ENCODE measurements at regions not wholly inside any gene's neighbourhood (a gene's known extent, or its start where the extent isn't known, plus 50 kb on each side); places are given as distances from the start of the nearest gene placed in this dataset.

DNA sequence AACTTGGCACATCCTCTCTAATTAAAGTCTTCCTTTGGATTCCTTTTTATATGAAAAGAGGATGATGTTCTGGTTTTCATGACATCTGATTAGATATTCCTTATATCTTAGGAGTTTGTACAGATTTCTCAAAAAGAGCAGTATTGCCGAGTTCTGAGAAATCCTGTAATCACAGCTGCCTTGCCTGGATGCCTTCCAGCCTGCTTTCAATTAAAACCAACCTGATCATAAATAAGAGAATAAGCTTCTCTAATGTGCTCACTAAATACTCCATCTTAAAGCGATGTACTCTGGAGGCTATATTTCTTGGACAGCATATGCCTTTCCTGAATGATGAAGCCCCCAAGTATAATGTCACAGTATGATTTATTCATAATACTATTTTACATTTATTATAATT lies 1203.8 kb upstream of the PIK3C3 start:
- no peak for DNase-seq (ENCODE audit: low read depth)
- Histone ChIP-seq H3K9ac (ENCODE audit: low read length) (no peak overlapping the region), H3K27me3 (replicated peaks; ENCODE audit: control insufficient read depth, insufficient read depth, low read length) (no peaks in the 10 kb centered on the region), H3K36me3 (ENCODE audit: control insufficient read depth, insufficient read depth, low read length, severe bottlenecking) (no peaks in the 10 kb centered on the region), H3K4me1 (ENCODE audit: control insufficient read depth, insufficient read depth, low read length) (no peaks in the 10 kb centered on the region), H3K9me3 (ENCODE audit: control insufficient read depth, low read length) (no peaks in the 10 kb centered on the region), H3K4me3 (ENCODE audit: low read length) (no peak overlapping the region)

DNA sequence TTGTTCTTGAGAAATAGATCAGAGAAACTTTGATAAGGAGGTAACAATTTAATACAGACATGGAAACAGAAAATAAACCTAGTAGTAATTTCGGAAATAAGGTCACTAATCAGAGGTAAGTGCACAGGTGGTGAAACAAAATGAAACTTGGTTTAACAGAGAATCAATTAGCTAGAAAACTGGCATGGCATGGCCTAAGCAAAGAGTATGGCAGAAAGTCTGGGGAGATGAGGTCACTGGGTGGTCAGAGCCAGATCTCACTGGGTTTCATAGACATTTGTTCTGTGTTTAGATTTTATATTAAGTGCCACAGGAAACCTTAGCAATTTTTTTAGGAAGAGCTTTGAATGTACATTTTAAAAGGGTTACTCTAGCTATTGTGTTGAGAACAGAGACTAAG lies 1216.0 kb upstream of the PIK3C3 start:
- Histone ChIP-seq H3K36me3 (ENCODE audit: control insufficient read depth, insufficient read depth, low read length, severe bottlenecking) (no peaks in the 10 kb centered on the region), H3K27me3 (replicated peaks; ENCODE audit: control insufficient read depth, insufficient read depth, low read length) (no peaks in the 10 kb centered on the region), H3K4me1 (ENCODE audit: control insufficient read depth, insufficient read depth, low read length) (no peaks in the 10 kb centered on the region), H3K4me3 (ENCODE audit: low read length) (no peak overlapping the region), H3K9me3 (ENCODE audit: control insufficient read depth, low read length) (no peaks in the 10 kb centered on the region), H3K9ac (ENCODE audit: low read length) (no peak overlapping the region)
- no peak for DNase-seq (ENCODE audit: low read depth)

DNA sequence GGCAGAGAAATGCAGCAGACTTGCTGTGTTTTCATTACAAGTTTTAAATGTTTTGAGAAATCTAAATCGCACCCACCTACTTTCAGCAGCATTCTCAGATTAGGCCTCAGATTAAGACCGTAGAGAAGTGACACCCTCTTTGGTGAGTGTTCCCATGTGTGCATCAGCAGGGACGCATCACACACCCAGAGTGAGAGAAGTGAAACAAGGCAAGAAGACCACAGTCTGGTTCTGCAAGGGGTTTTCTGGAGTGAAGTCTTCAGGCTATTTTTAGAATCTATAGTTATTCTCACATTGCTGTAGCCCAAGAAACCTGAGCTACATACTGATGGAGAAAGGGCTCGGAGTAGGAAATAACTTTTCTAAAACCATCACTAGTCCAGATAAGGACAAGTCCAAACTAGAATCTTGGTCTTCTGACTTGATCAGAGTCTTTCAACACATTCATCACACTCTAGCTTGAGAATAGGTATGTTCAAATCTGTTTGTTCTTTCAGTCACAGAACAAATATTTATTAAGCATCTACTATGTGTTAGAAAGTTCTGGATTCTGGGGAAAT lies 1216.6 kb upstream of the PIK3C3 start:
- Histone ChIP-seq H3K9me3 (ENCODE audit: control insufficient read depth, low read length) (no peaks in the 10 kb centered on the region), H3K27me3 (replicated peaks; ENCODE audit: control insufficient read depth, insufficient read depth, low read length) (no peaks in the 10 kb centered on the region), H3K36me3 (ENCODE audit: control insufficient read depth, insufficient read depth, low read length, severe bottlenecking) (no peaks in the 10 kb centered on the region), H3K9ac (ENCODE audit: low read length) (no peak overlapping the region), H3K4me3 (ENCODE audit: low read length) (no peak overlapping the region), H3K4me1 (ENCODE audit: control insufficient read depth, insufficient read depth, low read length) (no peaks in the 10 kb centered on the region)
- DNase-seq (ENCODE audit: low read depth): no peak

DNA sequence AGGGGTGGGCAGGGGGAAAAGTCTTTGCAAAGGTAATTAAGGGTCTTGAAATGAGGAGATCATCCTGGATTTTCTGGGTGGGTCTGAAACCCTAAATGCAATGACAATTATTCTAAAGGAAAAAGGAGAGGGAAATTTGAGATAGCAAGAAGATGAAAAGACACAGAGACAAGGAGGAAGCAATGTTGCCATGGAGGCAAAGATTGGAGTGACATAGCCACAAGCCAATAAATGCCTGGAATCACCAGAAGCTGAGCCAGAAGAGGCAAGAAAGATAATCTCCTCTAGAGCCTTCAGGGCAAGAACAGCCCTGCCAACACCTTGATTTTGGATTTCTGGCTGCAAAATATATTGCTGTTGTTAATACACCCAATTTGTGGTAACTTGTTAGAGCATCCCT lies 1246.3 kb upstream of the PIK3C3 start:
- no peak for DNase-seq (ENCODE audit: low read depth)
- Histone ChIP-seq H3K9ac (ENCODE audit: low read length) (no peak overlapping the region), H3K4me3 (ENCODE audit: low read length) (no peak overlapping the region)

DNA sequence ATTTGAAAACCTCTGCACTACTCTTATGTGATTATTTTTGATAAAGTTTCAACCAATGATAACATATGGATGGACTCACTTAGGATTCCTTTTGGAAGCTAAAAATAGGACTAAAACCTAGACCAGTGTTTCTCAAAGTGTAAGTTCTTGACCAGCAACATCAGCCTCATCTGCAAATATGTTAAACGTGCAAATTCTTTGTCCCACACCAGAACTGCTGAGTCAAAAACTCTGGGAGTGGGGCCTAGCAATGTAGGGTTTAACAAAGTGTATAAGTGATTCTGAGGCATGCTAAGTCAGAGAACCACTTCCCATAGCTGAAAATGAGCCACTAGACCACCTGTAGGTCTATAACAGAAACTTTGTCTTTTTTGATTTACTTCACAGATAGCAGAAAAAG lies 1247.2 kb upstream of the PIK3C3 start:
- H3K9me3 ChIP-seq (ENCODE audit: control insufficient read depth, low read length): no peaks in the 10 kb centered on the region
- H3K9ac ChIP-seq (ENCODE audit: low read length): no peak overlapping the region

More for the DNA sequence above, 1246.3 kb upstream of the PIK3C3 start:
- Histone ChIP-seq H3K9me3 (ENCODE audit: control insufficient read depth, low read length) (no peaks in the 10 kb centered on the region), H3K4me1 (ENCODE audit: control insufficient read depth, insufficient read depth, low read length) (no peaks in the 10 kb centered on the region), H3K27me3 (replicated peaks; ENCODE audit: control insufficient read depth, insufficient read depth, low read length) (no peaks in the 10 kb centered on the region), H3K36me3 (ENCODE audit: control insufficient read depth, insufficient read depth, low read length, severe bottlenecking) (no peaks in the 10 kb centered on the region)

DNA sequence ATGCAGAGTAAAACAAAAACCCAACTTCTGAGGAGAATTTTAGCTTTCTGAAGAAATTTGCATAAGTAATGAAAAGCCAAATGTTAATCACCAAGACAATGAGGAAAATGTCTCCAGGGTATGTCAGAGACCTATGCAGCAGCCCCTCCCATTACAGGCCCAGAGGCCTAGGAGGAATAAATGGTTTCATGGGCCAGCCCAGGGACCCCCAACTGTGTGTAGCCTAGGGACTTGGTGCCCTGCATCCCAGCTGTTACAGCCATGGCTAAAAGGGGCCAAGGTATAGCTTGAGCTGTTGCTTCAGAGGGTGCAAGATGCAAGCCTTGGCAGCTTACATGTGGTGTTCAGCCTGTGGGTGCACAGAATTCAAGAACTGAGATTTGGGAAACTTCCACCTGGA lies 1256.9 kb upstream of the PIK3C3 start:
- Histone ChIP-seq H3K4me3 (ENCODE audit: low read length) (no peak overlapping the region), H3K27me3 (replicated peaks; ENCODE audit: control insufficient read depth, insufficient read depth, low read length) (no peaks in the 10 kb centered on the region), H3K36me3 (ENCODE audit: control insufficient read depth, insufficient read depth, low read length, severe bottlenecking) (no peaks in the 10 kb centered on the region), H3K4me1 (ENCODE audit: control insufficient read depth, insufficient read depth, low read length) (no peaks in the 10 kb centered on the region), H3K9me3 (ENCODE audit: control insufficient read depth, low read length) (no peaks in the 10 kb centered on the region), H3K9ac (ENCODE audit: low read length) (no peak overlapping the region)
- no peak for DNase-seq (ENCODE audit: low read depth)

More for the DNA sequence above, 1247.2 kb upstream of the PIK3C3 start:
- Histone ChIP-seq H3K27me3 (replicated peaks; ENCODE audit: control insufficient read depth, insufficient read depth, low read length) (no peaks in the 10 kb centered on the region), H3K4me3 (ENCODE audit: low read length) (no peak overlapping the region), H3K36me3 (ENCODE audit: control insufficient read depth, insufficient read depth, low read length, severe bottlenecking) (no peaks in the 10 kb centered on the region), H3K4me1 (ENCODE audit: control insufficient read depth, insufficient read depth, low read length) (no peaks in the 10 kb centered on the region)
- no peak for DNase-seq (ENCODE audit: low read depth)

DNA sequence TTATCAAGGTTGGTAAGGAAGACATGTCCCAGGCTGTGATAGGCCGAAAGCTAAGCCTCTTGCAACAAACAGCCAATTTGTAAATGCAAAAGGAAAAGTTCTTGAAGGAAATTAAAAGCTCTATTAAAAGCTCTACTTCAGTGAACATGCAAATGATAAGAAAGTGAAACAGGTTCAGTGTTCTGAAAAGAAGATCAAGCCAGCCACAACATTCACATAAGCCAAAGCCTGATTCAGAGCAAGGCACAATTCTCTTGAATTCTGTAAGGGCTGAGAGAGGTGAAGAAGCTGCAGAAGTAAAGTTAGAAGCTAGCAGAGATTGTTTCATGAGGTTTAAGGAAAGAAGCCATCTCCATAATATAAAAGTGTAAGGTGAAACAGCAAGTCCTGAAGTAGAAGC lies 1259.5 kb upstream of the PIK3C3 start:
- no peak for DNase-seq (ENCODE audit: low read depth)
- no peaks in the 10 kb centered on the region for H3K27me3 ChIP-seq (replicated peaks; ENCODE audit: control insufficient read depth, insufficient read depth, low read length)
- H3K9me3 ChIP-seq (ENCODE audit: control insufficient read depth, low read length): no peaks in the 10 kb centered on the region
- no peak overlapping the region for H3K9ac ChIP-seq (ENCODE audit: low read length)
- H3K4me1 ChIP-seq (ENCODE audit: control insufficient read depth, insufficient read depth, low read length): no peaks in the 10 kb centered on the region
- H3K4me3 ChIP-seq (ENCODE audit: low read length): no peak overlapping the region
- no peaks in the 10 kb centered on the region for H3K36me3 ChIP-seq (ENCODE audit: control insufficient read depth, insufficient read depth, low read length, severe bottlenecking)

DNA sequence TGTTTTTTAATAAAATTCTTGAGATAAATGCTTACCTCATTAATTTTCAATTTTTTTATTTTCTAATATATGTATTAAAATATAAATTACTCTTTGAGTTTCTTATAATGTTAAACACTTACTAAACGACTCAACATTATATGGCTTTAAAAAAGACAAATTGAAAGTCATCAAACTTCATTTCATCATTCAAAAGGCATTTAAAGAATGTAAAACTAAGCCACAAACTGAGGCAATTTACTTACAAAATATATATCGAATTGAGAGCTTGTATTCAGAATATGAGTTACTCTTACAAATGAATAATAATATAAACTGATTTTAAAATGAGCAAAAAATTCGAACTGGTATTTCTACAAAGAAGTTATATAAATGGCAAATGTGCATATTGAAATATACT lies 1262.2 kb upstream of the PIK3C3 start:
- H3K27me3 ChIP-seq (replicated peaks; ENCODE audit: control insufficient read depth, insufficient read depth, low read length): no peaks in the 10 kb centered on the region
- no peaks in the 10 kb centered on the region for H3K4me1 ChIP-seq (ENCODE audit: control insufficient read depth, insufficient read depth, low read length)
- no peaks in the 10 kb centered on the region for H3K9me3 ChIP-seq (ENCODE audit: control insufficient read depth, low read length)

DNA sequence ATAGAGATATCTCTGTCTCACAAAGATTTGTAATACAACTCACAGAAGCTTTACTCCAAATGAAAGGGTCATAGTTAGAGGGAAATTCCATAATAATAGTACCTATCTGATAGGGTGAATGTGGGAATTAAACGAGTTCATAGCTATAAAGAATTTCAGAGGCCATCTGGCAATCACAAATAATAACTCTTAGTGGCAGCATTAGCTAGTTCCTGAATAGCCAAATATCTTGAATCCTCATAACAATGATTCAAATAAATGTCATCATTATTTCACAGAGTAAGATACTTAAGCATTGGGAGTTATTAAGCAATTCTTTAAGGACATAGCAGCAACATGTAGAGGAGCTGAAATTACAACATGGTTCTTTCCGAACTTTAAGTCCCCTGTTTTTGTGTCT lies 1265.0 kb upstream of the PIK3C3 start:
- H3K36me3 ChIP-seq (ENCODE audit: control insufficient read depth, insufficient read depth, low read length, severe bottlenecking): no peaks in the 10 kb centered on the region
- H3K9me3 ChIP-seq (ENCODE audit: control insufficient read depth, low read length): no peaks in the 10 kb centered on the region
- no peak for DNase-seq (ENCODE audit: low read depth)
- no peak overlapping the region for H3K9ac ChIP-seq (ENCODE audit: low read length)
- H3K4me3 ChIP-seq (ENCODE audit: low read length): no peak overlapping the region
- no peaks in the 10 kb centered on the region for H3K27me3 ChIP-seq (replicated peaks; ENCODE audit: control insufficient read depth, insufficient read depth, low read length)
- no peaks in the 10 kb centered on the region for H3K4me1 ChIP-seq (ENCODE audit: control insufficient read depth, insufficient read depth, low read length)

More for the DNA sequence above, 1262.2 kb upstream of the PIK3C3 start:
- Histone ChIP-seq H3K9ac (ENCODE audit: low read length) (no peak overlapping the region), H3K4me3 (ENCODE audit: low read length) (no peak overlapping the region), H3K36me3 (ENCODE audit: control insufficient read depth, insufficient read depth, low read length, severe bottlenecking) (no peaks in the 10 kb centered on the region)
- DNase-seq (ENCODE audit: low read depth): peak; percentile 42

DNA sequence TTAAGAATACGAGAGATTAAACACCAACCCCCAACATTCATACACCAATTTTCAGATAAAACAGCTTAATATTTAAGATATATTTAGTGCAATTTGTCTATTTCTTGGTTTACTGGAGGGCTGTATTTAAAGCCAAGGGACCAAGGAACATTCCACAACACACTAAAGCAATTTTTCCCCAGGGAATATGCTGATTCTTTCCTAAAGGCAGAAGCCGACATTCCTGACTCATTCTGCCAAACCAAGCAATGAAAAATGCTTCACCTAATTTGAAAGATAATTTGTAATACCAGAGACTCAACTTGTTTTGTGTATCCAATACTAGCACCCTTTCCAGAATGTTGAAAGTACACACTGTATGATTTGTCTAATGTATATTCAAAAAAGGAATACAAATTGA lies 1267.6 kb upstream of the PIK3C3 start:
- H3K4me1 ChIP-seq (ENCODE audit: control insufficient read depth, insufficient read depth, low read length): no peaks in the 10 kb centered on the region
- H3K9me3 ChIP-seq (ENCODE audit: control insufficient read depth, low read length): no peaks in the 10 kb centered on the region
- no peak overlapping the region for H3K9ac ChIP-seq (ENCODE audit: low read length)
- H3K27me3 ChIP-seq (replicated peaks; ENCODE audit: control insufficient read depth, insufficient read depth, low read length): no peaks in the 10 kb centered on the region
- no peaks in the 10 kb centered on the region for H3K36me3 ChIP-seq (ENCODE audit: control insufficient read depth, insufficient read depth, low read length, severe bottlenecking)
- no peak overlapping the region for H3K4me3 ChIP-seq (ENCODE audit: low read length)
- peak; percentile 42 for DNase-seq (ENCODE audit: low read depth)

DNA sequence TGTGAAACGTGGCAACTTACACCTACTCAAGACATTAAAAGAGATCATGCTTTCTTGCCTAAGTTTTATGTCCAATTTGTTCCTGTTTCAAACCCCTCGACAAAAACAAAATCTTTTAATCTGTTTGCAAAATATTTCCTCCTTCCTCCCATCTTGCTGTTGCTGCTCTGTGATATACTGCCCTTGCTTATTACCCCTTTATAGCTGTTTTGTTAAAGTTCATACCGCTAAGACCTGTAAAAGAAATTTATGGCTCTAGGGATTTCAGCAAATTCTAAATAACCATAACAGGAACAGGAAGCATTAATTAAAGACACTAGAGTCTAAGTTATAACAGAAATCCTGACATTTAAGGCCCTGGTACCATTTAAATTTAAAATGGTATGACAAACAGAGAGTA lies 1268.2 kb upstream of the PIK3C3 start:
- no peaks in the 10 kb centered on the region for H3K4me1 ChIP-seq (ENCODE audit: control insufficient read depth, insufficient read depth, low read length)
- H3K27me3 ChIP-seq (replicated peaks; ENCODE audit: control insufficient read depth, insufficient read depth, low read length): no peaks in the 10 kb centered on the region
- no peak overlapping the region for H3K9ac ChIP-seq (ENCODE audit: low read length)
- no peak overlapping the region for H3K4me3 ChIP-seq (ENCODE audit: low read length)
- no peak for DNase-seq (ENCODE audit: low read depth)
- H3K36me3 ChIP-seq (ENCODE audit: control insufficient read depth, insufficient read depth, low read length, severe bottlenecking): no peaks in the 10 kb centered on the region
- no peaks in the 10 kb centered on the region for H3K9me3 ChIP-seq (ENCODE audit: control insufficient read depth, low read length)

DNA sequence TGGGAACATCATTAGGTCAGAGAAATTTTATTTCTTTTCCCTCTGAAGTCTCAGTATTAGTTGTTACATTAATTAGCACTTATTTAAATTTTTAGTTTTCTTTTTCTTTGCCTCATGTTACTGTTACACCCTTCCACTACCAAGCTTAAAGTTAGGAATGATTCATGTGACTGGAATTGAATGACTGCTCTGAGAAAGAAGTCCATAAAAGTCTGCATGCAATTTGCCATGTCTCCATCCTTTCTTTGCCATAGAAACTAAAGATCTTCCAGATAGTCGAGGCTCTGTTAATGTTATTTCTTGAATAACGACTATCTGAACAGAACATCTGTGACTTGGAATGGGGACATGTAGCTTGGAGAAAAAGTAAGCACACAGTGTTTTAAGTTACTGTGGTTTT lies 1269.8 kb upstream of the PIK3C3 start:
- no peaks in the 10 kb centered on the region for H3K9me3 ChIP-seq (ENCODE audit: control insufficient read depth, low read length)
- H3K27me3 ChIP-seq (replicated peaks; ENCODE audit: control insufficient read depth, insufficient read depth, low read length): no peaks in the 10 kb centered on the region
- H3K4me1 ChIP-seq (ENCODE audit: control insufficient read depth, insufficient read depth, low read length): no peaks in the 10 kb centered on the region
- no peak for DNase-seq (ENCODE audit: low read depth)
- no peaks in the 10 kb centered on the region for H3K36me3 ChIP-seq (ENCODE audit: control insufficient read depth, insufficient read depth, low read length, severe bottlenecking)
- no peak overlapping the region for H3K4me3 ChIP-seq (ENCODE audit: low read length)
- H3K9ac ChIP-seq (ENCODE audit: low read length): no peak overlapping the region
